GM21528 (cell line): ENCODE measurements at regions not wholly inside any gene's neighbourhood (a gene's known extent, or its start where the extent isn't known, plus 50 kb on each side); places are given as distances from the start of the nearest gene placed in this dataset.
"Not testable (repeated sequence)": the region's sequence is repeated elsewhere in the genome, so short reads cannot be mapped to it uniquely, and the experiment has no call there.

ENCODE experiments used
- ATAC-seq: cut with Tn5 transposase; IDR thresholded peaks from one replicate; pipeline ENCODE4 v1.9.1; 2021; ENCODE audit warnings: mild to moderate bottlenecking, moderate library complexity; ENCODE audit not compliant: unreplicated experiment, low FRiP score

DNA sequence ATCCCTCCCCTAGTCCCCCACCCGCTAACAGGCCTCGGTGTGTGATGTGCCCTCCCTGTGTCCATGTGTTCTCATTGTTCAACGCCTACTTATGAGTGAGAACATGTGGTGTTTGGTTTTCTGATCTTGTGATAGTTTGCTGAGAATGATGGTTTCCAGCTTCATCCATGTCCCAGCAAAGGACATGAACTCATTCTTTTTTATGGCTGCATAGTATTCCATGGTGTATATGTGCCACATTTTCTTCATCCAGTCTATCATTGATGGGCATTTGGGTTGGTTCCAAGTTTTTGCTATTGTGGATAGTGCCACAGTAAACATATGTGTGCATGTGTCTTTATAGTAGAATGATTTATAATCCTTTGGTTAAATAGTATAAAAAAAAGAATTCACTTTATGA lies 380.9 kb upstream of the ST8SIA4 start:
- not testable (repeated sequence) for ATAC-seq

DNA sequence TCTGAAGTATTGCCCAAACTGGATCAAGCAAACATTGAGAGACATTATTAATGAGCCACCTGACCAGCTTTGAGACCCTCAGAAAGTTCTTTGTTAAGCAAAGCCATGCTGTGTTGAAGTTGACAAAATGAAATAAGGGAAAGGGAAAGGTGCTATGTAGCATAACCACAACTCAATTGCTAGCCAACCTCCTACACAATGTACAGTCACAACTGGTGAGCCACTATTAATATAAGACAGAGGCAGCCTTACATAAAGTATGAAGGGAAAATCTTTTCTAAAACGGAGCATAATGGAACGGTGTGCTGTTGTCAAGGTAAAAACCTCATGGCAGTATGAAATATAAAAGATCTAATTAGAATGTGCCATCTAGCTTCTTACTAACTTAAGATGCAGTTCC lies 375.8 kb upstream of the ST8SIA4 start:
- ATAC-seq: no peak

DNA sequence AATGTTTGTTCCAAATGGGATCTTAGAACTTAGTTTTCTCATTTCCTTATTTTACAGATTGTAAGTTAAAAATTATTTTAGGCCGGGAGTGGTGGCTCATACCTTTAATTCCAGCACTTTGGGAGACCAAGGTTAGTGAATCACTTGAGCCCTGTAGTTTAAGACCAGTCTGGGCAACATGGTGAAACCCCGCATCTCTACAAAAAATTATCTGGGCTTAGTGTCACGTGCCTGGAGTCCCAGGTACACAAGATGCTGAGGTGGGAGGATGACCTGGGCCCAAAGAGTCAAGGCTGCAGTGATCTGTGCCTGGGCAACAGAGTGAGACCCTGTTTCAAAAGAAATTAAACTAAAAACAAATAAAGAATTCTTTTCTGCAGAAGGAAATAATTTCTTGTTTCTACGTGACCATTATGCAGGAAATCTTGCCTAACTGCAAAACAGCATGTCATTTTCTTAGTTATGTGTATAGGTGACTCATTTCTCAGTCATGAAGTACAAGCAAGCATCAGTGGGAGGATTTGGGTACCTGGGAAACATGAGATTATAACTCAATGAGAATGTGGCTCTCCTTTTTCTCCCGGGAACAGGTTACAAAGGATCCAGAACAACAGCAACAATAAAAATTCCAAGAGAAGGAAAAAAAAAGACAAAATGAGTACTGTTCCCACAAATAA lies 375.1 kb upstream of the ST8SIA4 start:
- ATAC-seq: no peak

DNA sequence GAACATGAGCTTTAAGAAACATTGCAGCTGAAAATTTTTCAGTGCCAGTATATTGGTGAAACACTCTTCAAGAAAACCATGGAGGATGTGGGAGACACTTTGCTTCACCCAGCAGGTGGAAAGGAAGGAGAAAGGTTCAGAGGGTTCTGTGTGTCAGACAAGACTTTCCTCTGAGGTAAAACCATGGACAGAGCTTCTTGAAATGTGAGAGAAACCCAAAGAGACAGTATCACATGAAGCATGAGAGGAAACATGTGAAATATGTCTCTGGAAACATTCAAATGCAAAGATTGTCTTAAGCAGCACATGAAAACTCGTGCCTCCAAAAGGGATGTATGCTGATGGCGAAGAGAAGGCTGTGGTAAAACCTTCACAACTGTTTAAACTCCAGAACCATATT lies 368.9 kb upstream of the ST8SIA4 start:
- ATAC-seq: no peak

DNA sequence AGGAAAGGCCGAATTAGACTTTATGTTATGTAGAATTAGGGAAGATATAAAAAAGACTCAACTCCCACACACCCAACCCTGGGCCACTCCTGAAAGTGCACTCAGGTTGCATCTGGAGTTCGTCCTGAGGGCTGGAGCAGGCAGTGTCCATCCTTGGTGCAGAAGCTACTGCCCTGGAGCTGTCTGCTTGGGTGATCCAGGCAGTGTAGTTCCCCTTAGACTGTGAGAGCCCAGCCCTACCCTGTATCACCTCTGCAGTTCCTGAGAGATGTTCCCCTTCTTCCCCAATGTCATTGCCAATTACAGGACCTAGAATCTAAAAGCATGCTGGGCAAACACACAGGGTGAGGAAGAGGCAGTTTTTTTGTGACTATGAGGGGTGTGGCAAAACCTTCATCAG lies 368.3 kb upstream of the ST8SIA4 start:
- ATAC-seq: no peak

DNA sequence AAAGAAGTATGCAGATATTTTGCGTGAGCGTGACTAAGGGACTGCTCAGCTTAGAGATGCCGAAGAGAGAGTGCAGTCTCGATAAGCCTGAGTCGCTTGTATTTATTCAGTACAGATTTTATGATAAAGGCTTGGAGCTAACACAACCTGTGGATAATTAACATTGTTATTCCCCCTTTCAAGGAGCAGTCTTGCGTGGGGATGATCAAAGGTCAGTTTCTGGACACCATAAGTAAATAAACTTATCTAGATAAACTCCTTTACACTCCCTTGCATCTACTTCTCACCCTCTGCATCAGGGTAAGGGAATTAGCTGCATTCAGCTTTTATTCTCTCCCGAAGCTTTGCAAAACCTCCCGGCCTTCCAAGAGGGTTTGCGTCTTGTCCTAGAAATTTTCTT lies 357.8 kb upstream of the ST8SIA4 start:
- no peak for ATAC-seq

DNA sequence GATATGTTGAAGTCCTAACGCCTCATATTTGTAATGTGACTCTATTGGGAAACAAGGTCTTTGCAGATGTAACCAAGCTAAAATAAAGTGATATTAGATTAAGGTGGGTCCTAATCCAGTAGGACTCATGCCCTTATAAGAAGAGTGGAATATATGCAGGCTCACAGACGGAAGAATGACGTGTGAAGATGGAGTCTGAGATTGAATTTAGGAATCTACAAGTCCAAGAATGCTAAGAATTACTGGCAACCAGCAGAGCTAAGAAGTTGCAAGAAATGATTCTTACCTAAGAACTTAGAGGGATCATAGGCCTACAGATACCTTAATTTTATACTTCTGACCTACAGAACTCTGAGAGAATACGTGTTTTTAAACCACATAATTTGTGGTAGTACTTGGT lies 350.0 kb upstream of the ST8SIA4 start:
- ATAC-seq: no peak

DNA sequence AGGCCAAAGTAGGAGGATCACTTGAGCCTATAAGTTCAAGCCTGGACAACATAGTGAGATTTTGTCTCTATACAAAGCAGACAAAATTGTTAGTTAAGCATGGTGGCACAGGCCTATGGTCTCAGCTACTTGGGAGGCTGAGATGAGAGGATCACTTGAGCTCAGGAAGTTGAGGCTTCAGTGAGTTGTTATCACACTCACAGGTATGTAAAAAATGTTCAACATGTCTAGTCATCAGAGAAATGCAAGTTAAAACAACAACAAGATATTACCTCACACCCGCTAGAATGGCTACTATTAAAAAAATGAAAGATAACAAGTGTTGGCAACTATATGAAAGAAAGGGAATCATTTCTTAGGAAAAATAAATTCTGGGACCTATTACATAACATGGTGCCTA lies 341.5 kb upstream of the ST8SIA4 start:
- ATAC-seq: no peak

DNA sequence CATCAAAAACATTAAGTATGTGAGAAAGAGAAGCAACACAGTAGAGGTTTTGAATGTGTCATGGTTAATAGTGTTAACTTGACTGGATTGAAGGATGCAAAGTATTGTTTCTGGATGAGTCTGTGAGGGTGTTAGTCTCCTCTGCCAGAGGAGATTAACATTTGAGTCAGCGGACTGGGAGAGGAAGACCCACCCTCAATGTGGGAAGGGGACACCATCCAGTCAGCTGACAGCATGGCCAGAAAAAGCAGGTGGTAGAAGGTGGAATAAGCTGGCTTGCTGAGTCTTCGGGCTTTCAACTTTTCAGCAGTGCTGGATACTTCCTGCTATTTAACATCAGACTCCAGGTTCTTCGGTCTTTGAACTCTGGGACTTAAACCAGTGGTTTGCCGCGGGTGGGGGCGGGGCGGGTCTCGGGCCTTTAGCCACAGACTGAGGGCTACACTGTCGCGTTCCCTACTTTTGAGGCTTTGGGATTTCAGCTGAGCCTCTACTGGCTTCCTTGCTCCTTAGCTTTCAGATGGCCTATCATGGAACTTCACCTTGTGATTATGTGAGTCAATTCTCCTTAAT lies 309.9 kb upstream of the ST8SIA4 start:
- ATAC-seq: no peak

DNA sequence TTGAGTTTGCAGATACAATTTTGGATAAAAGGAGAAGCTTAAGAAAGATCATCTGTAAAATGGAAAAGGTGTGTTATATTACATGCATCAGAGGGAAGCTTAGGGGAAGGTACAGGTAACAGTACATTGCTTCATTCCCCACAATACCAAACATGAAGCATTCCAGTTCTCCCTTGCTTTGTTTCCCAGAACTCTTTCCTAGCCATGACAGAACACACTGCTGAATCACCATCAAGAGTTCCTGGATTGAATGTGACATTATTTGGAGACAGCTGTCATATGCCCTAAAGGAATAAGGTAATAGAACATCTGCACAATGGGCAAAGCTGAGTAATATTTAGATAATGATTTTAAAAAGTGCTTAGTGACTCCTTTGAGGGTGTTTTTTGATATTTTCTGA lies 303.5 kb upstream of the ST8SIA4 start:
- ATAC-seq: no peak

DNA sequence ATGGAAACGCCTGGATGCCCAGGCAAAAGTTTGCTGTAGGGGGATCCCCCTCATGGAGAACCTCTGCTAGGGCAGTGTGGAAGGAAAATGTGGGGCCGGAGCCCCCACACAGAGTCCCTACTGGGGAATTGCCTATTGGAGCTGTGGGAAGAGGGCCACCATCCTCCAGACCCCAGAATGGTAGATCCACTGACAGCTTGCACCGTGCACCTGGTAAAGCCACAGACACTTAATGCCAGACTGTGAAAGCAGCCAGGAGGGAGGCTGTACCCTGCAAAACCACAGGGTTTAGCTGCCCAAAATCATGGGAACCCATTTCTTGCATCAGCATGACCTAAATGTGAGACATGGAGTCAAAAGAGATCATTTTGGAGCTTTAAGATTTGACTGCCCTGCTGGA lies 302.0 kb upstream of the ST8SIA4 start:
- ATAC-seq: not testable (repeated sequence)

DNA sequence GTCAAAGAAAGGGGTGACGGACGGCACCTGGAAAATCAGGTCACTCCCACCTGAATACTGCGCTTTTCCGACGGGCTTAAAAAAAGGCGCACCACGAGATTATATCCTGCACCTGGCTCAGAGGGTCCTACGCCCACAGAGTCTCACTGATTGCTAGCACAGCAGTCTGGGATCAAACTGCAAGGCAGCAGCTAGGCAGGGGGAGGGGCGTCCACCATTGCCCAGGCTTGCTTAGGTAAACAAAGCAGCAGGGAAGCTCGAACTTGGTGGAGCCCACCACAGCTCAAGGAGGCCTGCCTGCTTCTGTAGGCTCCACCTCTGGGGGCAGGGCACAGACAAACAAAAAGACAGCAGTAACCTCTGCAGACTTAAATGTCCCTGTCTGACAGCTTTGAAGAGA lies 277.3 kb upstream of the ST8SIA4 start:
- not testable (repeated sequence) for ATAC-seq

DNA sequence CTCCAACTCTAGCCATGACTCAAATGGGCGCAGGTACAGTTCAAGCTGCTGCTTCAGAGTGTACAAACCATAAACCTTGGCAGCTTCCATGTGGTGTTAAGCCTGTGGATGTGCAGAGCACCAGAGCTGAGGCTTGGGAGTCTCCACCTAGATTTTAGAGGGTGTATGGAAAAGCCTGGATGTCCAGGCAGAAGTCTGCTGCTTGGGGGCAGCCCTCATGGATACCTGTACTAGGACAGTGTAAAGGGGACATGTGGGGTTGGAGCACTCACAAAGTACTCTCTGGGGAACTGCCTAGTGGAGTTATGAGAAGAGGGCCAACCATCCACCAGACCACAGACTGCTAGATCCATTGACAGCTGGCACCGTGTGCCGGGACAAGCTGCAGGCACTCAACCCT lies 273.5 kb upstream of the ST8SIA4 start:
- no peak for ATAC-seq

DNA sequence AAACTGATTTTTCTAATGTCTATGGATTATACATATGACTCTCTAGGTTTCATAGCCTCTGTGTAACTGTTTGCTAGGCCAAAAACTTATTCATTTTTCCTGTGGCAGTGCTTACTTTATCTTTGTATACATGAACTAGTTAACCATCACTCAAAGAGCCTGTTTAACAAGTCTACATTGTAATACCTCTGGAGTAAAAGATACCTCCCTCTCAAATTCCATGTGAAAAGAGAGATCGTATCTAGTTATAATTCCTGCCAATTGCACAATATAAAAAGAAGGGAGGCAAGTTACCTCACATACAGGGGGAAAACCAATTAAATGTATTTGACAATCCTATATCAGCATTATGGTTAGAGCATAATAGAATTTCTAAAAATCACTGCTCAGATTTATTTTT lies 271.9 kb upstream of the ST8SIA4 start:
- ATAC-seq: no peak

DNA sequence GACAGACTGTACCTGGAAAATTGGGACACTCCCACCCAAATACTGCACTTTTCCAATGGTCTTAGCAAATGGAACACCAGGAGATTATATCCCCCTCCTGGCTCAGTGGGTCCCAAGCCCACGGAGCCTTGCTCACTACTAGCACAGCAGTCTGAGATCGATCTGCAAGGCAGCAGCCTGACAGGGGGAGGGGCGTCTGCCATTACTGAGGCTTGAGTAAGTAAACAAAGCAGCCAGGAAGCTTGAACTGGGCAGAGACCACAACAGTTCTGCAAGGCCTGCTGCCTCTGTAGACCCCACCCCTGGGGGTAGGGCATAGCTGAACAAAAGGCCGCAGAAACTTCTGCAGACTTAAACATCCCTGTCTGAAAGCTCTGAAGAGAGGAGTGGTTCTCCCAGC lies 260.0 kb upstream of the ST8SIA4 start:
- ATAC-seq: no peak

DNA sequence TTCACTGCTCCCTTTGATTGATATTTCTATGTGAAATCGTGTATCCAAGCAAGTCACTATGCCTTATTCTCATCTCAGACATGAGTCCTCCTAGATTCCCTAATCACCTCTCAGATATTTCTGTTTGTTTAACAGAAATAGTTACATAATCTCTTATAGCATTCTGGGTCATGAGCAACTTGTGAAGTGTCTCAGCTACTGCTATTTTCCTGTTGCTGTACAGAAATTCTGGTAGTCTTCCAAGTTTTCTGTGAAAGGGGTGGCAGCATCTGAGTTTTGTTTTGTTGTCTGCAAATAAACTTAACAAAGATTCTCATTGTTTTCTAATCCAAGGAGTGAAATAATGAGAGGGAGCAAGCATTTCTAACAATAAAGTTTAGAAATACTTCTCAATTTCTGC lies 256.9 kb upstream of the ST8SIA4 start:
- no peak for ATAC-seq

DNA sequence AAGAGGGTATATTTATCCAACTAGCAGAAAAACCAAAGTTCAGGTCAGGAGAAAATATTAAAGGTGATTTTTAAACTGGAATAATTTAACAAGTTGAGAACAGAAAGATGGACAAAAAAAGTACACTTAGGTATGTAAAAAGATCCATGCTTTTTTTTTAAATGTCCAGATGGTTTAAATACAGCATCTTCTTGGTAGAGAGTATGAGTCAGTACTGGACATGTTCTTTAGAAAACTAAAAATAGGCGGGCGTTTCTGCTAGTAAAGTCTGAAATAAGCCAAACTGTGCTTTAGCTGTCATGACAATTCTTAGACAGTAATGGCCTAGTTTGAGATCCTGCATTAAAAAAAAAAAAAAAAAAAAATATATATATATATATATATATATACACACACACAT lies 255.9 kb upstream of the ST8SIA4 start:
- ATAC-seq: no peak

DNA sequence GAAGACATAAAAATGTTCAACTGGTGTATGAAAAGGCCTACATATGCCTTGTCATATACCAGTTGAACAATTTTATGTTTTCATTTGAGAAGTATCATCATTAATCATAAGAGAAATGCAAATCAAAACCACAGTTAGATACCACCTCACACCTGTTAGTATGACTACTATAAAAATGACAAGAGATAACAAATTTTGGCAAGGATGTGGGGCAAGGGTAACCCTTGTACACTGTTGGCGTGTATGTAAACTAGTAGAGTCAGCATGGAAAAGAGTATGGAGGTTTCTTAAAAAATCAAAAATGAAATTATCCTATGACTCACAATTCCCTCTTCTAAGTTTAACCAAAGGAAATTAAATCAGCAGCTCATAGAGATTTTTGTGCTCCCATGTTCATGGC lies 250.4 kb upstream of the ST8SIA4 start:
- no peak for ATAC-seq

DNA sequence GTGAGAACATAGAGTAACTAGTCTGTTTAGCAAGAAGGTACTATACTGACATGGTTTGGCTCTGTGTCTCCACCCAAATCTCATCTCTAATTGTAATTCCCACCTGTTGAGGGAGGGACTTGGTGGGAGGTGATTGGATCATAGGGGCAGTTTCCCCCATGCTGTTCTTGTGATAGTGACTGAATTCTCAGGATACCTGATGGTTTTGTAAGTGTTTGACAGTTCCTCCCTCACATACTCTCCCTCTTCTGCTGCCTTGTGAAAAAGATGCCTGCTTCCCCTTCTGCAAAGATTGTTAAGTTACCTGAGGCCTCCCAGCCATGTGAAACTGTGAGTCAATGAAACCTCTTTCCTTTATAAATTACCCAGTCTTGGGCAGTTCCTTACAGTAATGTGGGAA lies 240.4 kb upstream of the ST8SIA4 start:
- no peak for ATAC-seq

DNA sequence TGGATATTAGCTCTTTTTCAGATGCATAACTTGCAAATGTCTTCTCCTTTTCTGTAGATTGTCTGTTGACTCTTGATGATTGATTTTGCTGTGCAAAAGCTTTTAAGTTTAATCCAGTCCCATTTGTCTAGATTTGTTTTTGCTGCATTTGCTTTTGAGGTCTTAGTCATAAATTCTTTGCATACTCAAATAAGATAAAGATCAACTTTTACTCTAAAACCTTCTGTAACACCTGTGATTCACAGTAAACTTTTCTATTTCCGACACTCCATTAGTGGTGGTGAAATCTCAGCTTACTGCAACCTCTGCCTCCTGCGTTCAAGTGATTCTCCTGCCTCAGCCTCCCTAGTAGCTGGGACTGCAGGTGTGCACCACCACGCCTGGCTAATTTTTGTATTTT lies 239.0 kb upstream of the ST8SIA4 start:
- ATAC-seq: no peak

DNA sequence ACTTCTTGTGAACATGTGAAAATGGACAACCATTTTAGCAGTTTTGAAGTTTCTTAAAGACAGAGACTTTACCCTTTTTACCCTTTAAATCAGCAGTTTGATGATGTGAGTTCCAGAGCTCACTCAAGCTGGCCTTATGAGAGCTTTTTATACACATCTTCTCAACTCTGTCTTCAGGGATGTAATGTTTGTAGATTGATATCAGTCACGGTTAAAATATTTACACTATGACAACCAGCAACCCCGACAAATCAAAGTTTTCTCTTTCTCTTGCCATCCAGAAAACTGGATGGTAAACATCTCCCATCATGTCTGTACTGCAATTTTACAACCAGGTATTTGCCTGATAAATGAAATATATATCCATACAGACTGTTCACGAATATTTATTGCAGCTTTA lies 233.4 kb upstream of the ST8SIA4 start:
- ATAC-seq: no peak

DNA sequence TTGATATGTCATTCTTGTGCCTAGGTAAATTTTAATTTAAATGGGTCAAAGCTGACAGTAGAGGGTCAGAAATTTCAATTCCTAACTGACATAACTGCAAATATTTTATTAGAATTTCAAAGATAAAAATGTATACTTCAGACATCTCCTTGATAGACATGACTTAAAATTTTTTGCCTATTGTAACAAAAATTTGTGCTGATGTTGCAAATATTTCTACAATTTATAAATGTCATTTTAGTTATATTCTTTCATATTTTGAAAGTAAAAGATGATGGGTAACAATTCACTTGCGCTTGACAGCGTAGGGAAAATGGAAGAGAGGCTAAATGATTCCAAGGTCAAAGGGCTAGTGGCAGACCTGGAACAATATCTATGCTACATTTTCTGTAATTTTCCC lies 220.3 kb upstream of the ST8SIA4 start:
- no peak for ATAC-seq

DNA sequence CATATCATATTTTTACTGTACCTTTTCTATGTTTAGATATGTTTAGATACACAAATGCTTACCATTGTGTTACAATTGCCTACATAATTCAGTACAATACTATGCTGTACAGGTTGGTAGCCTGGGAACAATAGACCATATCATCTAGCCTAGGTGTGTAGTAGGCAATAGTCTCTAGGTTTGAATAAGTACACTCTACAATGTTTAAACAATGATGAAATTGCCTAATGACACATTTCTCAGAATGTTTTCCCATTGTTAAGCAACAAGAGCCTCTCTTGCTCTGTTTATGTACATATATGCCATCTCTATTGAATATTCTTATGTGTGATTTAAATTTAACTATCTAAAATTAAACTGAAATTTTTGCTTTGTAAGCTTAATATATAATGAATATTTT lies 209.6 kb upstream of the ST8SIA4 start:
- no peak for ATAC-seq
